ENCODE measurements at regions not wholly inside any gene's neighbourhood (a gene's known extent, or its start where the extent isn't known, plus 50 kb on each side); places are given as distances from the start of the nearest gene placed in this dataset.

- Mint-ChIP-seq H3K27me3 (ENCODE audit: low read depth, poor library complexity) (no peaks in the 10 kb centered on the region), H3K27ac (no peak overlapping the region), H3K4me1 (peaks cover 5% of the 10 kb centered on the region), H3K9me3 (no peaks in the 10 kb centered on the region), H3K4me3 (no peak overlapping the region), H3K36me3 (ENCODE audit: low read depth) (no peaks in the 10 kb centered on the region)
- DNase-seq = no peak
- TF ChIP-seq CTCF (IDR thresholded peaks at IDR 0.05) = no peak
Observed at GRCh38 chr6:104218116-104218515, 641.6 kb downstream of the HACE1 start.

DNA sequence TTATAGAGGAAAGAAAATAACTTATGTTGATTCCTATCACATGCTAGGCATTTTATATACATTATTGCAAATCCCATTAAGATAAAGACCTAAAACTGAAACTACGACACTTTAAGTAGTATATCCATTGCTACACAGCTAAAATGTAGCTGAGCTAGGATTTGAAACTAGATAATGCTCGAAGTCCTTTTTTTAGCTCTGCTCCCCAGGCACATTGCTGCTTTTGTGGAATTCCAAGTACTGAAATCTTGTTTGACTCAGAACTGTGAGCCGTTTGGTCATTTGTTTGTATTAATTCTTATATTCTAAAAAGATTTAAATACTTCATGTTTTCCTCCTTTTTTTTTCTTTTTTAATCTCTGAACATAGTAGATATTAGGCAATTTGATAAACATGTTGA lies 644.8 kb downstream of the HACE1 start:
- no peaks in the 10 kb centered on the region for H3K27me3 Mint-ChIP-seq (ENCODE audit: low read depth, poor library complexity)
- H3K27ac Mint-ChIP-seq = no peak overlapping the region
- no peak overlapping the region for H3K4me3 Mint-ChIP-seq
- H3K36me3 Mint-ChIP-seq (ENCODE audit: low read depth) = no peaks in the 10 kb centered on the region
- peaks cover 5% of the 10 kb centered on the region for H3K4me1 Mint-ChIP-seq
- H3K9me3 Mint-ChIP-seq = no peaks in the 10 kb centered on the region
- no peak for TF ChIP-seq CTCF (IDR thresholded peaks at IDR 0.05)
- no peak for DNase-seq

GRCh38 chr6:104212977-104213668 lies 646.6 kb downstream of the HACE1 start:
- DNase-seq = no peak
- Mint-ChIP-seq H3K4me1 (peaks cover 5% of the 10 kb centered on the region), H3K27ac (no peak overlapping the region), H3K9me3 (no peaks in the 10 kb centered on the region), H3K36me3 (ENCODE audit: low read depth) (no peaks in the 10 kb centered on the region), H3K27me3 (ENCODE audit: low read depth, poor library complexity) (no peaks in the 10 kb centered on the region), H3K4me3 (no peak overlapping the region)
- no peak for TF ChIP-seq CTCF (IDR thresholded peaks at IDR 0.05)

DNA sequence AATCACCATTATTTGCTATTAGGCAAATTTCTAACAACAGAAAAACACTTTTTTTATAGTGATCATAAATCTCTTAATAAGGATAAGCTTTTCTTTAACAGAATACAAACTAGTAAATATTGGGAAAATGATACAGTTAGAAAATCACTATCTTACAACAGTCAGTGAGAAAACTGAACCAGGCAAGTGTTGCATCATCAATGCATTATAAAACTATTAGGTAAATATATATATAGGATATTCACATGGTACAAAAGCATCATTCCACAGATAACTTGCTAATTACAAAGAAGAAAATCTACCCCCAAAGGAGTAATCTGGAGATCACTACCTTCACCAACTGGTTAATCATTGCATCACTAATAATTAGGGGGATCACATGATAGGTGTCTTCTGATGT lies 652.1 kb downstream of the HACE1 start:
- Mint-ChIP-seq H3K9me3 (no peaks in the 10 kb centered on the region), H3K27me3 (ENCODE audit: low read depth, poor library complexity) (no peaks in the 10 kb centered on the region), H3K27ac (no peak overlapping the region), H3K4me3 (no peak overlapping the region), H3K36me3 (ENCODE audit: low read depth) (no peaks in the 10 kb centered on the region), H3K4me1 (no peaks in the 10 kb centered on the region)
- no peak for DNase-seq
- TF ChIP-seq CTCF (IDR thresholded peaks at IDR 0.05) = no peak

DNA sequence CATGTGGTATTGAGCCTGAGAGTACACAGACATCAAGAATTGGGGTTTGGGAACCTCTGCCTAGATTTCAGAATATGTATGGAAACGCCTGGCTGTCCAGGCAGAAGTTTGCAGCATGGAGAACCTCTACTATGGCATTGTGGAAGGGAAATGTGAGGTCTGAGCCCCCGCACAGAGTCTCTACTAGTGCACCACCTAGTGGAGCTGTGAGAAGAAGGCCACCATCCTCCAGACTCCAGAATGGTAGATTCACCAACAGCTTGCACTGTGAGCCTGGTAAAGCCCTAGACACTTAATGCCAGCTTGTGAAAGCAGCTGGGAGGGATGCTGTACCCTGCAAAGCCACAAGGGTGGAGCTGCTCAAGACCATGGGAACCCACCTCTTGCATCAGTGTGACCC lies 658.2 kb downstream of the HACE1 start:
- no peak for DNase-seq
- TF ChIP-seq CTCF (IDR thresholded peaks at IDR 0.05) = no peak
- Mint-ChIP-seq H3K4me1 (no peaks in the 10 kb centered on the region), H3K36me3 (ENCODE audit: low read depth) (no peaks in the 10 kb centered on the region), H3K9me3 (peaks cover 25% of the 10 kb centered on the region), H3K27ac (no peak overlapping the region), H3K4me3 (no peak overlapping the region), H3K27me3 (ENCODE audit: low read depth, poor library complexity) (peaks cover 4% of the 10 kb centered on the region)

GRCh38 chr6:104187616-104188015 lies 672.1 kb downstream of the HACE1 start:
- H3K27me3 Mint-ChIP-seq (ENCODE audit: low read depth, poor library complexity) = peaks cover 8% of the 10 kb centered on the region
- H3K27ac Mint-ChIP-seq = no peak overlapping the region
- no peak for TF ChIP-seq CTCF (IDR thresholded peaks at IDR 0.05)
- H3K4me1 Mint-ChIP-seq = no peaks in the 10 kb centered on the region
- H3K36me3 Mint-ChIP-seq (ENCODE audit: low read depth) = no peaks in the 10 kb centered on the region
- peaks cover 22% of the 10 kb centered on the region for H3K9me3 Mint-ChIP-seq
- H3K4me3 Mint-ChIP-seq = no peak overlapping the region
- no peak for DNase-seq

Measured in nephron progenitor cell (in vitro differentiated cells).